Vagina (tissue), 2 donors: ENCODE measurements at regions not wholly inside any gene's neighbourhood (a gene's known extent, or its start where the extent isn't known, plus 50 kb on each side); places are given as distances from the start of the nearest gene placed in this dataset.

Experiments used
- POLR2A ChIP-seq, 2 donors: fragments of 450-650 bp; IDR thresholded peaks; one replicate each; pipeline ENCODE4 v1.6.1; 2017; ENCODE audit warnings: antibody characterized with exemption in 2 of 2, mild to moderate bottlenecking in 2 of 2, moderate library complexity in 2 of 2
- POLR2AphosphoS5 ChIP-seq, 2 donors: sonication (generic); formaldehyde crosslinking; IDR thresholded peaks; one replicate each; pipeline ENCODE4 v1.9.0; 2017; ENCODE audit warnings: antibody characterized with exemption in 2 of 2, mild to moderate bottlenecking in 2 of 2, low read depth in 1 of 2; ENCODE audit not compliant: insufficient read depth in 1 of 2
- TF ChIP-seq, protein P1 (sequence below), 3 experiments: fragments of 450-650 bp in 2 of 3; fragments of 200-600 bp in 1 of 3; sonication (generic) in 1 of 3; IDR thresholded peaks; one replicate each; pipeline ENCODE4 v1.5.1; 2017 to 2019; ENCODE audit warnings: antibody characterized with exemption in 3 of 3, mild to moderate bottlenecking in 2 of 3, moderate library complexity in 2 of 3

DNA sequence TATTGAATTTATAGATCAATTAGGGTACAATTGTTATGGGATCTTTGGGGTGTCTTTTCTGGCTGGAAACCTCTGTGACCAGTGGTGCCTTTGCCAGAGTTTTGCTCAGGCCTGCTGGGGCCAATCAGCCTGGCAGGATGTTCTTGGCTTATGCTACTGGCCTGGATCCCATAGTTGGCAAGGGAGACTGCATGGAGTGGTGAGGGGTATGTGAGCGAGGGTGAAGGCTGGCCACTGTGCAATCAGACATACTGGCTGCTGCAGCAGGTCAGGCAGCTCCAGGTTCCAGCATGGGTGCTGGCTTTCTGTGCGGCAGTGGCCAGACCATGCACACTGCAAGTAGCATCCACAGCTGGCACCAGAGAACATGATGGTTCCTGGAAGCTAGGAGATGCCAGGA, 1053.2 kb upstream of the GBE1 start:
- TF ChIP-seq, protein P1, sequence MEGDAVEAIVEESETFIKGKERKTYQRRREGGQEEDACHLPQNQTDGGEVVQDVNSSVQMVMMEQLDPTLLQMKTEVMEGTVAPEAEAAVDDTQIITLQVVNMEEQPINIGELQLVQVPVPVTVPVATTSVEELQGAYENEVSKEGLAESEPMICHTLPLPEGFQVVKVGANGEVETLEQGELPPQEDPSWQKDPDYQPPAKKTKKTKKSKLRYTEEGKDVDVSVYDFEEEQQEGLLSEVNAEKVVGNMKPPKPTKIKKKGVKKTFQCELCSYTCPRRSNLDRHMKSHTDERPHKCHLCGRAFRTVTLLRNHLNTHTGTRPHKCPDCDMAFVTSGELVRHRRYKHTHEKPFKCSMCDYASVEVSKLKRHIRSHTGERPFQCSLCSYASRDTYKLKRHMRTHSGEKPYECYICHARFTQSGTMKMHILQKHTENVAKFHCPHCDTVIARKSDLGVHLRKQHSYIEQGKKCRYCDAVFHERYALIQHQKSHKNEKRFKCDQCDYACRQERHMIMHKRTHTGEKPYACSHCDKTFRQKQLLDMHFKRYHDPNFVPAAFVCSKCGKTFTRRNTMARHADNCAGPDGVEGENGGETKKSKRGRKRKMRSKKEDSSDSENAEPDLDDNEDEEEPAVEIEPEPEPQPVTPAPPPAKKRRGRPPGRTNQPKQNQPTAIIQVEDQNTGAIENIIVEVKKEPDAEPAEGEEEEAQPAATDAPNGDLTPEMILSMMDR (IDR thresholded peaks at IDR 0.05) = no peak
- no peak for TF ChIP-seq POLR2A (IDR thresholded peaks at IDR 0.05)
- no peak for TF ChIP-seq POLR2AphosphoS5 (IDR thresholded peaks at IDR 0.05; ENCODE audit: insufficient read depth in 1 of 2, low read depth in 1 of 2)
